GM10266 (cell line): ENCODE measurements at regions not wholly inside any gene's neighbourhood (a gene's known extent, or its start where the extent isn't known, plus 50 kb on each side); places are given as distances from the start of the nearest gene placed in this dataset.

Experiments
- DNase-seq: peaks from one replicate; pipeline ENCODE4 v3.0.0; 2012; ENCODE audit errors: extremely low spot score
- TF ChIP-seq, protein P1 (sequence below): IDR thresholded peaks from 2 replicates; pipeline ENCODE4 v1.5.1; 2012; ENCODE audit warnings: mild to moderate bottlenecking, low read depth; ENCODE audit not compliant: control insufficient read depth, insufficient read depth; ENCODE audit errors: missing control alignments

DNA sequence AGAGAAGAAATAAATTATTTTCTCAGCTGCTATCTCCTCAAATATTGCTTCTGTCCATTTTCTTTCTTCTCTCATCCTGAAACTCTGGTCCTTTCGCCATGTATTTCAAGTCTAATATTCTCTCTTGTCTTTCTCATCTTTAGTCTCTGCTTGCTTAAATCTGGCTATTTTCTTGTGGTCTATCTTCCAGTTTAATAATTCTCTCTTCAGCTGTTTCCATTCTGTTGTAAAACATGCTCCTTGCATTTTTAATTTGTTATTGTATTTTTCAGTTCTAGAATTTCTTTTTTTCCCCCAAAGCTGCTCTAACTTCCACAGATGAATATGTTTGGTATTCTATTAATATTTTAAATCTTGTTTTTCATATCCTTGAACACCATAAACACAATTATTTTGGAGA, 70.1 kb upstream of the TMPRSS2 start:
- TF ChIP-seq, protein P1, sequence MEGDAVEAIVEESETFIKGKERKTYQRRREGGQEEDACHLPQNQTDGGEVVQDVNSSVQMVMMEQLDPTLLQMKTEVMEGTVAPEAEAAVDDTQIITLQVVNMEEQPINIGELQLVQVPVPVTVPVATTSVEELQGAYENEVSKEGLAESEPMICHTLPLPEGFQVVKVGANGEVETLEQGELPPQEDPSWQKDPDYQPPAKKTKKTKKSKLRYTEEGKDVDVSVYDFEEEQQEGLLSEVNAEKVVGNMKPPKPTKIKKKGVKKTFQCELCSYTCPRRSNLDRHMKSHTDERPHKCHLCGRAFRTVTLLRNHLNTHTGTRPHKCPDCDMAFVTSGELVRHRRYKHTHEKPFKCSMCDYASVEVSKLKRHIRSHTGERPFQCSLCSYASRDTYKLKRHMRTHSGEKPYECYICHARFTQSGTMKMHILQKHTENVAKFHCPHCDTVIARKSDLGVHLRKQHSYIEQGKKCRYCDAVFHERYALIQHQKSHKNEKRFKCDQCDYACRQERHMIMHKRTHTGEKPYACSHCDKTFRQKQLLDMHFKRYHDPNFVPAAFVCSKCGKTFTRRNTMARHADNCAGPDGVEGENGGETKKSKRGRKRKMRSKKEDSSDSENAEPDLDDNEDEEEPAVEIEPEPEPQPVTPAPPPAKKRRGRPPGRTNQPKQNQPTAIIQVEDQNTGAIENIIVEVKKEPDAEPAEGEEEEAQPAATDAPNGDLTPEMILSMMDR: no peak
- no peak for DNase-seq

DNA sequence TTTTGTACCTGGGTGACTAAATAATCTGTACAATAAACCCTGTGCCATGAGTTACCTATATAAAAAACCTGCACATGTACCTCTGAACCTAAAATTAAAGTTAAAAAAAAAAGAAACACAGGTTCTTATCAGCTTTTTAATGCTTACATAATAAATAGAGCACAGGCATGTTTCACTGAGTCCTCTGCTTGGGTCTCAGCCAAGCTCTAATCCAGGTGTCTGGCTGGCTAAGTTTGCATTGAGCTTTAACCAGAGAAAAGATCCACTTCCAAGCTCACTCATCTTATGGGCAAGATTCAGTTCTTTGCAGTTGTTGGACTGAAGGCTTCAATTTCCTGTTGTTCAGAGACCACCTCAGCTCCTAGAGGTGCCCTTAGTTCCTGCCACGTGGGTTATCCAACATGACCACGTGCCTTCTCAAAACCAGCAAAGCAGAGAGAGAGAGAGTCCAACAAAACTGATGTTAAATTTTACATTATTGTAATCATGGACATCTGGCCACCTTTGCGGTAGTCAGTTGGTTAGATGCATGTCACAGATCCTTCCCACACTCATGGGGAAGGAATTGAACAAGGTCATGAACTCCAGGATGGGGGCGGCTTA, 68.2 kb upstream of the TMPRSS2 start:
- TF ChIP-seq, protein P1: no peak
- no peak for DNase-seq

DNA sequence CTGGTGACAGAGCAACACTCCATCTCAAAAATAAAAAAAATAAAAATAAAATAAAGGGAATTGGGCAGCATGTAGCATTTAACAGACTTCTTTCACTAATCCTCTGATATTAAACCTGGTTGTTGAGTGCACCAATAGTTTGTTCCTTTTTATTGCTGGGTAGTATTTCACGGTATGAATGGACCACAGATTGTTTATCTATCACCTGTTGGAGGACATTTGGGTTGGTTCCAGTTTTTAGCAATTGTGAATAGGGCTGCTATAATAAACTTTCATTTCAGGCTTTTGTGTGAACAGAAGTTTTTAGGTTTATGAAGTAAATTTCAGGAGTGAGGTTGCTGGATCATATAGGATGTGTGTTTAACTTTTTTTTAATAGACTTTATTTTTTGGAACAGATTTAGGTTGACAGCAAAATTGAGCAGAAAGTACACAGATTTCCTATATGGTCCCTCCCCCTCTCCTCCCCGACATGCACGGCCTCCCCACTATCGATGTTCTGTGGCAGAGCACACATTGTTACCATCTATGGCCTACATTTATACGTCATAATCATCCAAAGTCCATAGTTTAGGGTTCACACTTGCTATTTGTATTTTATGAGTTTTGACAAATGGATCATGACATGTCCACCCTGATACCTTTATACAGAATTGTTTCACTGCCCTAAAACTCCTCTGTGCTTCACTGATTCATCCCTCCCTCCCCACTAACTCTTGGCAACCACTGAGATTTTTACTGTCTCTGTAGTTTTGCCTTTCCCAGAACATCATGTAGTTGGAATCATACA, 66.1 kb upstream of the TMPRSS2 start:
- TF ChIP-seq, protein P1: no peak

DNA sequence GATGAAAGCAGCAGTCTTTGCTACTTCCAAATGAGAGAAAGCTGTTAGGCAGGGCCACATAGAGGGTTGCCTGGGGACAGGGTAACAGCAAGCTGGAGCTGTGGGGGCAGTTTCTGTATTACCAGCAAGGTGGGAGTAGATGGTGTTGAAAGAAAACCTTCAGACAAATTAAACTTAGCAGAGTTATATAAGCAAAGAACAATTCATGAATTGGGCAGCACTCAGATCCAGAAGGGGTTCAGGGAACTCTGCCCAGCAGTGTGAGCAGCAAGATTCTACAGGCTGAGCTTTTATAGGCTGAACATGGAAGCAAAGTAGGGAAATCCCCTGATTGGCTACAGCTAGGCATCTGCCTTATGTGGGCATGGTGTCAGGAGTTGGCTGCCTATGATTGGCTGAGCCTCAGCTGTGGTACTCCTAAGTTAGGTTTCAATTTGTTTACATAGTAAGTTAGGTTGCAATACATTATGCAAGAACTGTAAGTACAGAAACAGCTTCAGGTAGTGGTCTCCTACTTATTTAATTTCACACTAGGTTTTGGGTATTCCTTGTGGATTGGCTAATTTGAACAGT, 64.1 kb upstream of the TMPRSS2 start:
- TF ChIP-seq, protein P1: no peak

More for the DNA sequence above, 66.1 kb upstream of the TMPRSS2 start:
- DNase-seq: no peak

DNA sequence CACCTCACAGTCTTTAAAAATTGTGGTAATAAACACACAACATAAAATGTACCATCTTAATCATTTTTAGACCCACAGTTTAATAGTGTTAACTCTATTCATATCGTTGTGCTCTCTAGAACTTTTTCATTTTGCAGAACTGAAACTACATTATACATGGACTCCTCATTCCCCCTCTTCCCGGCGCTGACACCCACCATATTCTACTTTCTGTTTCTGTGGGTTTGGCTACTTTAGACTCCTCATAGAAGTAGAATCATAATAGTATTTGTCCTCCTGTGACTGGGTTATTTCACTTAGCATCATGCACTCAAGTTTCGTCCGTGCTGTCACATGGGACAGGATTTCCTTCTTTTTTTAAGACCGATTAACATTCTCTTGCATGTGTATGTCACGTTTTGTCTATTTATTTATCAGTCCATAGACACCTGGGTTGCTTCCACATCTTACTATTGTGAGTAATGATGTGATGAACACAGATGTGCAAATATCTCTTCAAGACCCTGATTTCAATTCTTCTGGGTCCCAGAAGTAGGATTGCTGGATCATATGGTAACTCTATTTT, 62.9 kb upstream of the TMPRSS2 start:
- DNase-seq: no peak
- TF ChIP-seq, protein P1: no peak

More for the DNA sequence above, 64.1 kb upstream of the TMPRSS2 start:
- no peak for DNase-seq

DNA sequence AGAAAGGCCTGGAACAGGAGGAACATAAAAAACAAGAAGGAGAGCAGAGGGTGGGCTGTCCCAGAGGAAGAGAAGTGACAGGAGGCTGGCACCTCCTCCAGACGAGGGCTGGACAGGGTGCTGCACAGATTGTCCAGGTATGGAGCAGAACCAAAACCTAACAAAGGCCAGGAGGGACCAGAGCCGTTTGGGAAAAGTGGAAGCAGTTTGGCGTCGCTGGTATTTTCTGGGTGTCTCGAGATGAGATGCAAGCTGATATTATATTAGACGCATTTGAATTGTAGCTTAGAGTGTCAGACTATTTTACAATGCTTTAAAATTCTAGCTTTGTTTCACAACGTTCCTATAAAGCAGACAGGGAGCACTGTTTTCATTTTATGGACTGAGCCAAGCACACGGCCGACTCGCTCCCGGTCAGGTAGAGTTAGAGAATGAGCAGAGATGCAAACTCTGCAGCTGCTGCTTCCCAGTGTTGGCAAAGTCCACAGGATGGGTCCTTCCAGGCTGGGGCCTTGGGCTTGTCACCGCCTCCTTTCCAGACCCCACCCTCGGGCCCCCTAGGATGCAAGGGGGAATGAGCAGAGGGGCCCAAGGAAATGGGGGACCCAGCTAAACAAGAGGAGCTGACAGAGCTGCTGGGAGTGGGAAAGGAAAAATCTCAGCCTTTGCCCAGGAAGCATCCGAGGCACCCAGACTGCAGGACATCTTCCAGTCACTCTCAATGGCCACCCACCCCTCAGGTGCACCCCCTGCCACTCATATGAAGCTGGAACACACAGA, 60.8 kb upstream of the TMPRSS2 start:
- DNase-seq: no peak
- TF ChIP-seq, protein P1: no peak
